NCI-H460 (cell line): ENCODE measurements at regions not wholly inside any gene's neighbourhood (a gene's known extent, or its start where the extent isn't known, plus 50 kb on each side); places are given as distances from the start of the nearest gene placed in this dataset.

ENCODE experiments used
- DNase-seq: peaks from one replicate; pipeline ENCODE4 v3.0.0-alpha.2; 2016; ENCODE audit warnings: low read depth; ENCODE audit errors: extremely low read depth

DNA sequence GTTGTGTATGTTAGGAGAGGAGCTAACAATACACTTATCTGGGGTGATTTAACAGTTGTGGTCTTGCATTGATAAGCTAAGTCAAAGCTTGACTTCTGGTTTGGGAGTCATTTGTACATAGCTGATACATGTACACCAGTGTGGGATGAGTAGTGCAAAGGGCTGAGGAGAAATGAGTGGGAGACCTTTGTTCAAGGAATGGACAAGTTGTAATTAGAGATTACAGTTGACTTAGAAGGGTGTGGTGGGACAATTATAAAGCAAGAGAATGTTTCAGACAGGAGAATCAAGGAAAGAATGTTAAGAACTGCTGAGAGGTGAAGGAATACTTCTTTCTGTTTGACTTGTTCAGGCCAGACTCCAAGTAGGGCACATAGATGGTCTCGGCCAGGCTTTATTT is 209.7 kb upstream of the STEAP4 start:
- no peak for DNase-seq

DNA sequence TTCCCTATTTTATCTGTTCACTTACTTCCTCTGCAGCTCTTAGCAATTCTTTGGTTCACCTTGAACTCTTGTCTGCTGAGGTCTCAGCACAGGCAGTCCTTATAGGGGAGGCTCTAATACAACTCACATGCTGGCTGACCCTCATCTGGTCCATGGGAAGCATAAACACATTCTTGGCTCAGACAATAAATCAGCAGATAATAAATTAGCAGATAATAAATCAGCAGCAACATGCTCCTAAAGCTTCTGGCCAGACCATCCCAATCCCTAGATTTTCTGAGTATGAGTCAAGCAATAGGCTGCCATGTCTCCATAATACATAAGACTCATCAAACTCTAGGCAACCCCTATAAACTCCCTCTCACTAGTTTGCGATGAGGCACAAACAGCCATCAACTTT is 208.6 kb upstream of the STEAP4 start:
- no peak for DNase-seq

DNA sequence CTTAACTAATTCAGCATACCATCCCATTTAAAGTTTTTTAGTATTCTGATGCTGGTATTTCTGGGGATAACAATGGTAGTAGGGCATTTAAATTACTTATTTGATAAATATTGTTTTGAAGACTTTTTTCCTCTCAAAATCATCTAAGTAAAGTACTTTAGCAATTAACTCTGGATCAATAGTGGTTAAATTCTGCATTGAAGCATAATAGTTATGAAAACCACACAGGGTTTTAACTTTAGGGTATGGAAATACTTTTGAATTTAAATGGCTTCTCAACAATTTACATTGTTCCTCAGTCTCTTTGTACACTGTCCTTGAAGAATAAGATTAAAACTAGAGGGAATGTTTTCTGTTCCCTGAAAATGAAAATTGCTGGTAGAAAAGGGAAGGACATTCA is 202.6 kb upstream of the STEAP4 start:
- DNase-seq, result no peak

DNA sequence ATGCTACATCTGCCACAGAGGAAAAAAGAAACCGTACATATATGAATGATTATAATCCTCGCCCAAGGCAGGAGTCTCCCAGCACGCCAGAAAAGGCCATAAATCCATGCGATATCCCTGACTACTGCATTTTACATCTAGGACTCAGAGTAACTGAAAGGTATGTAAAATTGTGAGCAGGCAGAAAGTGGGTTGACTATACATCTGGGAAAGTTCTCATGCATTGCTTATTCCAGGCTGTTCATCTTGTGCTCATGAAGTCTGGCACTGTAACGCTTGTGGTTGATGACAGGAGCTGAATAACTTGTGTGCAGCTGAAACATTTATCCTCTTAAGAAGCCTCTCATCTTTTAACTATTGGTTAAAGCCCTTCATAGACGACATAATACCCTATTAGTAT is 193.4 kb upstream of the STEAP4 start:
- DNase-seq, result no peak

DNA sequence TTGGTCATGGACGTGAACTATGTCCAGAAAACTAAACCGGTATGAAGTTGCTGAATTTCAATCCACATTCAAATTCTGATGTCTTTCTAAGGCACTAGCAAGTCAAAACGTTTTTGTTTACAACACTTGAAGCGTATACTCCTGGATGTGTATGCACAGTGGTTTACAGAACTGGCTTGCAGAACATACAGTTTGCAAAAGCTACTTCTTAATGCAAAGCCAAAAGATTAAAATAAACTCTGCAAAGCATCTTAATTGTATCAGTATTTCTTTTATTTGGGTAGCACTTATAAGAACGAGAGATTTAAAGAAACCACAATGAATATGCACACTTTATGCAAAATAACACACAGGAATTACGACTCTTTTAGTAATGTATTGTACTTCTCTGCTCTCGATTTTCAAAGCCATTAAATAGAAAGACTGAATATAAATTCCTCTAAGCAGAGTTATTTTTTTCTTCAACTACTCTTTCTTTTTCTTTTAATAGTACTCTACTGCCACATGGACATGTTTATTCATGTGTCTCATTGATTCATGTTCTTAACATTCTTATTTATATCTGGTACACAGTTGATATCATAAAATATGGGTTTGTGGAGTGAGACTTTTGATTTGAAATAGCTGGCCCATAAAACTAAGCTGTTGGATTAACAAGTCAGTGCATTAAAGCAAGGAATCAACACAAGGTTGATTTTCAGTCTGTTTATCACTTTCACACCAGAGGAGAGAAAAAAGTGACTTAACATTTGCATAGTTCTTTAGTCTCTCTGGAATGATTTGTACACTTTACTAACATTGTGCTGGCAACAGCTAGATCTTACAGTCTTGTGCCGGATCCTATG is 189.4 kb upstream of the STEAP4 start:
- DNase-seq, result no peak

GRCh38 chr7:88492153-88492552 is 185.5 kb upstream of the STEAP4 start:
- no peak for DNase-seq

DNA sequence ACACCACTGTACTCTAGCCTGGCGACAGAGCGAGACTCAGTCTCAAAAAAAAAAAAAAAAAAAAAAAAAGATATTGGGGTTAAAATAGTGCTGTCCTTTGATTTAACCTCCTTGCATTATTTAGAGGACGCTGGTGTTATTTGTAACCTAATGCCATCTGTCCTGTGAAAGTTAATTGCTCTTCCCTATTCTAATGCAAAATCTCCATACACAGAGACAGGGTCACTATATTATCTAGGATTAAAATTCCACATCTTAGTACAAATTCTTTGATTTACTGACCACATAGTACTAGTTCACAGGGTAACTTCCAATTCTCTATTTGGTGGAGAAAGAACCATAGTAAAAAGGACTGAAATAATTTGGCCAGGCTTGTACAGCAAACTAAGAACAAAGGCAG is 184.2 kb upstream of the STEAP4 start:
- no peak for DNase-seq

- no peak for DNase-seq
Measured at GRCh38 chr7:88490161-88490560, 183.5 kb upstream of the STEAP4 start.

GRCh38 chr7:88485821-88486220 is 179.1 kb upstream of the STEAP4 start:
- no peak for DNase-seq

DNA sequence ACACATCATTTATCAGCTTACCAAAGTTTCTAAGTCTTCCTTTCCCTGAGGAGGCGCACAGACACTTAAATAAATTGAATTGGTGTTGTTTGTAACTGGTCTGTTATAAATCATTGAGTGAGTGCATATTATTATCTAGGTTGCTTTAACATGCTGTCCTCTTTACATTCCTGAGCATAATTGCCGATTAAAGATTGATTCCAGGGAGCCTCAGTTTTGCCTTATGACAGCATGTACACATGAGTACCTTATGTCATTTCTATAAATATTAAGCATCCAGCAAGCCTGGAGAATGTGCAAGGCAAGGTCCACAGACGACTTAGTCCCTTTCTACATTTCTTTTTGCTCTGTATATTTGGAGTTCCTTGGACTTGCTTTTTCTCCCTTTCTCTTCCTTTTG is 177.9 kb upstream of the STEAP4 start:
- no peak for DNase-seq

DNA sequence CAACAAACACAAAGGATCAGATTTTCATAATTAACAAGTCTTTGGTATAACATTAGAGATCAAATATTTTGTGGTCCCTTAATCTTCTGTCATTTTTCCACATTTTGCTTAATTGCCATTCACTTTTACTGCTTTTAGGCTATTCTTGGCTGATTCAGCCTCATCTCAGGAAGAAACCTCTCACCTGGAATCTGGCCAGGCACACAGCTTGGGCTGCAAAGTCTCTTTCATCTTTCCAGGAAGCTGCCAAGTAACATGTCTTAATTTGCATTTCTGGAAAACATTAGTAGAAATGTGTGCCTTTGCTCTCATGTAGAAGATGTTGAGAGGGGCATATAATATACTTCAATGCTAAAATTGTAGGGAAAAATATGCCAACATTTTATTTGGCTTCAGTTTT is 174.2 kb upstream of the STEAP4 start:
- no peak for DNase-seq

GRCh38 chr7:88480271-88480670 is 173.6 kb upstream of the STEAP4 start:
- no peak for DNase-seq

DNA sequence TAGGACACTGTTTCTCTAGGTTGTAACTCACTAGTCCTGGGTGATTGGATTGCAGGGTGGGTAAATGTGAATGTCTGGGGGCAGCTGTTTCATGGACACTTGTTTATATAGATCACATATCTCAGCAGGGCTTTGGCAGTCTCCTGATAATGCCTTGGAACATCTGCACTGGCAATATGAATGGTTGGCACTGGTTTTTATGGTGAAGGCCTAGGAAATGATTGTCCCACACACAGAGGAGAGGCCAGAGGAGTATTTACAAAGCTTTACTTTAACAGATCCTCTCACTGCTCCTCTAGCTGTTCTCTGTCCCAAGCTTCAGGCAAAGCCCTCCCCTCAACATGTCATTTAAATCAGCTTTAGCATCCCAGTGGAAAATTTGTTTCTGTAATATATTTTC is 171.3 kb upstream of the STEAP4 start:
- DNase-seq, result no peak

DNA sequence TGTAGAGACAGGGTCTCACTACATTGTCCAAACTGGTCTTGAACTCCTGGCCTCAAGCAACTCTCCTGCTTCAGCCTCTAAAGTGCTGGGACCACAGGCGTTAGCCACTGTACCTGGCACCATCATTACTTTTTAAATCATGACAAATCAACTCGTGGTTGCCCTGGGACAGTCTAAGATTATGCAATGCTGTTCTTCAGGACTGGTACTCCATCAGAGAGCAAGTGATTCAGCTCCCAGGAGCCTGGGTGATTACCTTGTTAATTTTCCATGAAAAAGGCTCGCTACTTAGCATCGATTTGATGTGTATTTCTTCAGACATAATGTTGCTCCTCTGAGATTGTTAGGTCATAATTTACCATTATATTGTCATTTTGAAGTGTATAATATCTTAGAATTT is 158.9 kb upstream of the STEAP4 start:
- no peak for DNase-seq

GRCh38 chr7:88462799-88463198 is 156.1 kb upstream of the STEAP4 start:
- no peak for DNase-seq

DNA sequence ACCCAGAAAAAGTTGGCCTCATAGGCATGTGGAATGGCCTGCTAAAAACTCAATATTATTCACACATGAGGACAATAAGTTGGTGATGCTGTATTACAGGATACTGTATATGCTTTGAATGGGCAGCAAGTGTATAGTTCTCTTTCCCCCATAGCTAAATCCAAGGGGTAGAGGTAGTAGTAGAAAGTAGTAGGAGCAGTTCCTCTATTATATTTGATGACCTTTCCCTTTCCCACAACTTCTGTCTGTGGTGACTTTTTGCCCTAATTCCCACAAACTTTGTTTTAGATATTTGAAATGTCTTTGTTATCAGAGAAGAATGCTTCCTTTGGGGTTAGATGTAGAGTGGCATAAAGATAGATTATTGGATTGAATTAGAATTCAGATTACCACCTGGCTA is 154.0 kb upstream of the STEAP4 start:
- no peak for DNase-seq

GRCh38 chr7:88458946-88459345 is 152.3 kb upstream of the STEAP4 start:
- DNase-seq, result no peak

GRCh38 chr7:88458279-88458678 is 151.6 kb upstream of the STEAP4 start:
- no peak for DNase-seq

DNA sequence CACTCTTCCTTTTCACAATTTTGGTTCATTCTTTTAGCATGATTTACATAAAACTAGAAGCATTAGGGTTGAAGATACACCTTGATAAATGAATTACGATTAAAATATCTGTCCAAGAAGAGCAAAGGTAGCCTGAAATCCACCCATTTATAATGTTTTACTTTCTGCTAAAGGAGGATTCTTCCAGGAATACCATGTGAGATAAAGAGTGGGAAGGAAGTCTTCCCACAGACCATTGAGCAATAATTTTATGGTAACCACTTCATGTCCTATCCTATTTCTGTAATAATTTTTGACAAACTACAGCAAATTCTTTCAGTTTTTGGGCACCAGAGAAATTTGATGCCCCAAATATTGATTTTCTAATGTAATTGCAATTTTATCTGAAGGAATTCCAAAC is 150.6 kb upstream of the STEAP4 start:
- DNase-seq, result no peak

- no peak for DNase-seq
Measured at GRCh38 chr7:88456490-88456889, 149.8 kb upstream of the STEAP4 start.

- DNase-seq, result no peak
Measured at GRCh38 chr7:88455696-88456095, 149.0 kb upstream of the STEAP4 start.

- DNase-seq, result no peak
Measured at GRCh38 chr7:88452646-88453045, 146.0 kb upstream of the STEAP4 start.

DNA sequence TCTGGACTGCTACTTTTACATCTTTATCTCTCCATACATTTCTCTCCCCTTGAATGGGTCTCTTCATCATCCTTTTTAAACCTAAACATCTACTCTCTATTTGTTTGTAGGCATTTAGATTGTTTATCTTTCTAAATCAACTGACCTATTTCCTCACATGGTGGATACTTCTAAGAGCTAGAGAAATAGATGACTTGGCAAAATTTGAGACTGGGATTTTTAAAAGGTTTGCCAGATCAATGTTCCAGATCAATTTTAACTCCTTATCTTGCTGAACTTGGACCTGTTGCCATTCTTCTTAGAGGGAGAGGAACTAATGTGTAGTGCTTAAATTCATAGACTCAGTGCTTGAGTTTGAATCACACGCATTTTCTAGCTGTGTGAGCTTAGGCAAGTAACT is 144.2 kb upstream of the STEAP4 start:
- DNase-seq, result no peak
